PC-9 (cell line): ENCODE measurements at regions not wholly inside any gene's neighbourhood (a gene's known extent, or its start where the extent isn't known, plus 50 kb on each side); places are given as distances from the start of the nearest gene placed in this dataset.

Experiments used
- BruUV-seq: library from RNA; stranded (reverse); fragments of 400-500 nt; replicated peaks from 2 replicates; lab custom pipeline; 2021; lab: Mats Ljungman, UMichigan
- CTCF ChIA-PET: fragments of 300-600 bp; sonication (Branson Sonifier 250); formaldehyde crosslinking; loops from one replicate; lab custom pipeline; 2022; ENCODE audit warnings: antibody characterized with exemption; lab: Charles Lee
- POLR2A ChIA-PET: fragments of 300-600 bp; sonication (Branson Sonifier 250); formaldehyde crosslinking; loops from one replicate; lab custom pipeline; 2022; ENCODE audit warnings: antibody characterized with exemption; ENCODE audit not compliant: unreplicated experiment; lab: Charles Lee
- DNase-seq, 2 experiments: peaks; one replicate each; pipeline versions ENCODE4 v3.0.0 to v3.0.0-alpha.2; 2015 to 2022; ENCODE audit warnings: mixed read lengths in 1 of 2
- H2AFZ ChIP-seq: fragments of 200-600 bp; sonication (generic); 2 replicates; pipeline ENCODE4 v1.8.1; 2017; ENCODE audit warnings: antibody characterized with exemption
- H3F3A ChIP-seq: fragments of 200-600 bp; sonication (generic); 2 replicates; pipeline ENCODE4 v1.8.1; 2017; ENCODE audit warnings: antibody characterized with exemption, mild to moderate bottlenecking, low read depth; ENCODE audit not compliant: insufficient read depth
- H3K27ac ChIP-seq: fragments of 200-600 bp; sonication (generic); 2 replicates; pipeline ENCODE4 v1.6.1; 2016; ENCODE audit warnings: mixed run types
- H3K27me3 ChIP-seq: fragments of 200-600 bp; sonication (generic); 2 replicates; pipeline ENCODE4 v1.6.1; 2016; ENCODE audit warnings: low read depth, mixed run types; ENCODE audit not compliant: insufficient read depth
- H3K36me3 ChIP-seq: fragments of 200-600 bp; sonication (generic); 2 replicates; pipeline ENCODE4 v1.6.1; 2016; ENCODE audit warnings: low read depth, mixed run types
- H3K4me1 ChIP-seq: fragments of 200-600 bp; sonication (generic); replicated peaks from 2 replicates; pipeline ENCODE4 v1.6.1; 2016; ENCODE audit warnings: mixed run types; ENCODE audit not compliant: insufficient read depth
- H3K4me2 ChIP-seq: fragments of 200-600 bp; sonication (generic); 2 replicates; pipeline ENCODE4 v1.6.1; 2017; ENCODE audit warnings: mixed run types
- H3K4me3 ChIP-seq: fragments of 200-600 bp; sonication (generic); 2 replicates; pipeline ENCODE4 v1.6.1; 2016; ENCODE audit warnings: mixed run types
- H3K79me2 ChIP-seq: fragments of 200-600 bp; sonication (generic); 2 replicates; pipeline ENCODE4 v1.6.1; 2017; ENCODE audit warnings: low read depth, mixed run types
- H3K9me2 ChIP-seq: fragments of 200-600 bp; sonication (generic); 2 replicates; pipeline ENCODE4 v1.8.1; 2017; ENCODE audit warnings: mild to moderate bottlenecking; ENCODE audit not compliant: insufficient read depth
- H3K9me3 ChIP-seq: fragments of 200-600 bp; sonication (generic); 2 replicates; pipeline ENCODE4 v1.8.1; 2016; ENCODE audit warnings: low read depth; ENCODE audit not compliant: insufficient read depth
- H4K20me1 ChIP-seq: fragments of 200-600 bp; sonication (generic); 2 replicates; pipeline ENCODE4 v1.8.1; 2017; ENCODE audit not compliant: insufficient read depth
- CTCF ChIP-seq: fragments of 200-600 bp; sonication (generic); conservative IDR thresholded peaks from 2 replicates; pipeline ENCODE4 v1.6.1; 2017; ENCODE audit warnings: mixed run types, antibody characterized with exemption, mild to moderate bottlenecking, moderate library complexity
- EZH2 ChIP-seq: fragments of 200-600 bp; sonication (generic); IDR thresholded peaks from 2 replicates; pipeline ENCODE4 v1.8.0; 2017; ENCODE audit warnings: antibody characterized with exemption, low read depth
- intact Hi-C: fragments of 100-400 bp; cut with micrococcal nuclease; formaldehyde crosslinking; loops from one replicate; pipeline ENCODE4 v1.10.0; 2022; ENCODE audit not compliant: unreplicated experiment

DNA sequence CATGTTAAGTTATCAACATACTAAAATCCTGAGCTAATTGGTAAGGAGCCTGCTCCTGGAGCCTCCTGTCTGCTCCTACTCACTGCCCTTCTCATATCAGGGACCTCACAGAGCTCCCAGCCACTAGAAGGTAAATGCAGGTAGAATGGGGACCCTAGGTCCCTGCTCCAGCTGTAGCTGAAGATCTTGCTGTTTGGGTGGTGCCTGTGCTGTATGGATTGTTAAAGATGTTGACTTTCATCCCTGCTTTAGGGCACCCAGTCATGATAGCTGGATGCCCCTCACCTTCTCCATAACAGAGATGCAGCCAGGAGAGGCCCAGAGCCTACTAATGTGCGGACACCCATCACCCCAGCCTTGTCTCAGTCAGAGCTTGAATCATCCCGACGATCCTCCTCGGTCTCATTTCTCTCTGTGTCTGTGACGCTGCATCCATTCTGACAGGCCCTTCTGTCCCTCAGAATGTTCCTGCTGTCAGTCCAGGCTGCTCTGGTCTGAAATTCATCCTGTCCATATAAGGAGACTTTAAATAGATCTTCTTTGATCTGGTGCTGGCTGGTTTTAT is 341.7 kb upstream of the GATB start:
- no peaks in the 10 kb centered on the region for H3K36me3 ChIP-seq
- H3K79me2 ChIP-seq, result no peaks in the 10 kb centered on the region
- no TSS peak for BruUV-seq
- intact Hi-C loops, result no loop called here
- H3K27me3 ChIP-seq, result no peaks in the 10 kb centered on the region
- H3F3A ChIP-seq, result 0 out of 2 replicates have a peak, but pooled peaks cover 4% of the 10 kb centered on the region
- DNase-seq, result peak in 1 of 2 experiments; percentile 4
- no peak overlapping the region for H2AFZ ChIP-seq
- H3K9me2 ChIP-seq, result no peaks in the 10 kb centered on the region
- peaks cover 36% of the 10 kb centered on the region for H3K4me1 ChIP-seq
- CTCF ChIA-PET, result no interaction called here
- TF ChIP-seq CTCF (no peak), EZH2 (no peak)
- H3K4me3 ChIP-seq, result no peak overlapping the region
- H3K4me2 ChIP-seq, result peak overlapping the region; percentile 47; the same call in 1 of the 2 replicates
- POLR2A ChIA-PET, result interaction anchor here (0.7 kb wide), 1 partner anchor 373 kb away, joined by 12 read pairs; no protein-coding TSS in a partner anchor
- peak overlapping the region; percentile 47 for H3K27ac ChIP-seq
- H4K20me1 ChIP-seq, result no peaks in the 10 kb centered on the region
- no peaks in the 10 kb centered on the region for H3K9me3 ChIP-seq

DNA sequence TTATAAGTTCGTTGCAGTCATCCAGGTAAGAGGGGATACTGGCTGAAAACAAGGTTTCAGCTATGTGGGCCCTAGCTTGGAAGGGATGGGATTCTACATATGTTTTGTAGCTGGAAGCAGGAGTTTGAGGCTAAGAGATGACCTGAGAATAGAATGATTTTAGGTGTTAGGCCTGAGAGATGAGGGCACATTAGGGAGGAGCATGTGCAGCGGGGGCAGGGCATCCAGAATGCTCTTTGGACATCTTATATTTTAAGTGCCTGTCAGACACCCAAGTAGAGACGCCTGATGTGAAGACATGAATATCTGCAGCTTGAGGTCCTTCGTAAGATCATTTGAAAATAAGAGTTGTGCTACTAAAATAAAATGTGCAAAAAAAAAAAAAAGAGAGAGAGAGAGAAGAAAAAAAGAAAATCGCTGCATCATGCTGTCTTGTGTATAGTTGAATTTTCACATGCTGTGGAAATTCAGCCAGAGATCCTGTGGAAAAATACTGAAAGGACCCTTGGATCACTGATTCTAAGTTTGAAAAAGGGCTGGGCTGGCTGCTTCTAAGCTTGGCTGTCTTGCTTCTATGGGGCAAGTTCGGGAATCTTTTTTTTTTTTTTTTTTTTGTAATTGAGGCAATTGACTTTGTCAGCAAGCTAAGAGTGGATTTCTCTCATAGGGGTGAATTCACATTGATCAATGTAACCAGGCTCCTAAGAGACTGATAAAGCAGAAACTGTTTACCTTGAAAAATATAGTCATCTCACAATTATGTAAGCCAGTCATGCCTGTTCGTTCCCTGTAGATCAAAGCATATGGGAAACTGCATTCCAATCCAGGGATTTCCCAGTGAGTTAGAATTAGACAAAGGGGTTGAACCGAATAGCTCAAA is 341.0 kb upstream of the GATB start:
- Histone ChIP-seq H3K4me1 (peaks cover 36% of the 10 kb centered on the region), H3K27ac (peak overlapping the region; percentile 47; the same call in 1 of the 2 replicates), H3K79me2 (no peaks in the 10 kb centered on the region), H2AFZ (no peak overlapping the region), H3K9me2 (no peaks in the 10 kb centered on the region), H3K36me3 (no peaks in the 10 kb centered on the region), H3K27me3 (no peaks in the 10 kb centered on the region), H3K4me2 (peak overlapping the region; percentile 47; the same call in 1 of the 2 replicates), H3K4me3 (no peak overlapping the region), H4K20me1 (no peaks in the 10 kb centered on the region), H3F3A (0 out of 2 replicates have a peak, but pooled peaks cover 4% of the 10 kb centered on the region), H3K9me3 (no peaks in the 10 kb centered on the region)
- ChIA-PET CTCF (no interaction called here), POLR2A (interaction anchor here (0.7 kb wide), 1 partner anchor 372 kb away, joined by 12 read pairs; no protein-coding TSS in a partner anchor)
- intact Hi-C loops, result no loop called here
- no peak for TF ChIP-seq EZH2
- BruUV-seq, result no TSS peak
- DNase-seq, result peak in 1 of 2 experiments; percentile 81

GRCh38 chr4:152100379-152101201 is 339.8 kb upstream of the GATB start:
- Histone ChIP-seq H3K9me2 (no peaks in the 10 kb centered on the region), H3K9me3 (no peaks in the 10 kb centered on the region), H3K36me3 (no peaks in the 10 kb centered on the region), H3K4me2 (no peak overlapping the region), H3K79me2 (no peaks in the 10 kb centered on the region), H4K20me1 (no peaks in the 10 kb centered on the region), H3K27ac (no peak overlapping the region), H2AFZ (no peak overlapping the region), H3K4me3 (no peak overlapping the region), H3F3A (0 out of 2 replicates have a peak, but pooled peaks cover 4% of the 10 kb centered on the region), H3K27me3 (no peaks in the 10 kb centered on the region), H3K4me1 (peaks cover 29% of the 10 kb centered on the region)
- ChIA-PET POLR2A (interaction anchor here (0.7 kb wide), 1 partner anchor 1009 kb away, joined by 3 read pairs; no protein-coding TSS in a partner anchor), CTCF (no interaction called here)
- BruUV-seq, result no TSS peak
- no peak for DNase-seq
- TF ChIP-seq EZH2 (no peak), CTCF (no peak)
- intact Hi-C loops, result no loop called here
